Parathyroid adenoma (tissue), 2 donors: ENCODE measurements at regions not wholly inside any gene's neighbourhood (a gene's known extent, or its start where the extent isn't known, plus 50 kb on each side); places are given as distances from the start of the nearest gene placed in this dataset.
A peak's percentile ranks its signal among the peaks of the same experiment; 100 is the strongest.

Source experiments
- H2AFZ ChIP-seq: fragments of 300-600 bp; sonication (generic); one replicate; pipeline ENCODE4 v1.7.0; 2017; ENCODE audit warnings: antibody characterized with exemption, mild to moderate bottlenecking
- H3K27ac ChIP-seq: fragments of 300-600 bp; sonication (generic); one replicate; pipeline ENCODE4 v1.7.0; 2017
- H3K27me3 ChIP-seq: fragments of 300-600 bp; sonication (generic); one replicate; pipeline ENCODE4 v1.7.0; 2017; ENCODE audit warnings: low read length; ENCODE audit not compliant: control insufficient read depth, insufficient read depth
- H3K36me3 ChIP-seq: fragments of 300-600 bp; sonication (generic); one replicate; pipeline ENCODE4 v1.7.0; 2017; ENCODE audit warnings: low read length; ENCODE audit not compliant: control insufficient read depth, insufficient read depth
- H3K4me1 ChIP-seq: fragments of 300-600 bp; sonication (generic); one replicate; pipeline ENCODE4 v1.7.0; 2017; ENCODE audit warnings: control low read depth
- H3K4me2 ChIP-seq: fragments of 300-600 bp; sonication (generic); one replicate; pipeline ENCODE4 v1.7.0; 2017; ENCODE audit warnings: low read length
- H3K4me3 ChIP-seq: fragments of 300-600 bp; sonication (generic); one replicate; pipeline ENCODE4 v1.7.0; 2017; ENCODE audit warnings: low read depth, low read length
- H3K79me2 ChIP-seq: fragments of 300-600 bp; sonication (generic); one replicate; pipeline ENCODE4 v1.7.0; 2017; ENCODE audit warnings: control low read depth
- H3K9ac ChIP-seq: fragments of 300-600 bp; sonication (generic); one replicate; pipeline ENCODE4 v1.7.0; 2017; ENCODE audit warnings: mild to moderate bottlenecking
- H3K9me3 ChIP-seq: fragments of 300-600 bp; sonication (generic); one replicate; pipeline ENCODE4 v1.7.0; 2017; ENCODE audit warnings: low read length; ENCODE audit not compliant: control insufficient read depth
- CTCF ChIP-seq: fragments of 300-600 bp; sonication (generic); IDR thresholded peaks from one replicate; pipeline ENCODE4 v1.7.0; 2017; ENCODE audit warnings: antibody characterized with exemption, mild to moderate bottlenecking
- donor health status: primary hyperparathyroidism.

GRCh38 chr6:71028877-71029252 lies 72.0 kb upstream of the B3GAT2 start:
- Histone ChIP-seq H3K27ac (no peak overlapping the region), H3K9ac (no peak overlapping the region), H3K36me3 (no peaks in the 10 kb centered on the region), H3K79me2 (no peaks in the 10 kb centered on the region), H3K9me3 (no peaks in the 10 kb centered on the region), H3K27me3 (no peaks in the 10 kb centered on the region), H3K4me2 (no peak overlapping the region), H3K4me3 (no peak overlapping the region), H3K4me1 (no peaks in the 10 kb centered on the region), H2AFZ (no peak overlapping the region)
- TF ChIP-seq CTCF, result no peak

GRCh38 chr6:71029555-71029954 lies 72.7 kb upstream of the B3GAT2 start:
- TF ChIP-seq CTCF, result no peak

GRCh38 chr6:71031912-71032311 lies 75.1 kb upstream of the B3GAT2 start:
- H3K9ac ChIP-seq, result no peak overlapping the region
- no peaks in the 10 kb centered on the region for H3K27me3 ChIP-seq
- H3K9me3 ChIP-seq, result no peaks in the 10 kb centered on the region
- H3K4me1 ChIP-seq, result no peaks in the 10 kb centered on the region
- no peaks in the 10 kb centered on the region for H3K36me3 ChIP-seq
- no peak overlapping the region for H3K4me2 ChIP-seq
- TF ChIP-seq CTCF, result no peak
- no peak overlapping the region for H3K4me3 ChIP-seq
- H3K79me2 ChIP-seq, result no peaks in the 10 kb centered on the region
- no peak overlapping the region for H3K27ac ChIP-seq
- peak overlapping the region; percentile 11 for H2AFZ ChIP-seq

More at GRCh38 chr6:71029555-71029954, 72.7 kb upstream of the B3GAT2 start:
- no peak overlapping the region for H2AFZ ChIP-seq
- H3K27me3 ChIP-seq, result no peaks in the 10 kb centered on the region
- H3K9ac ChIP-seq, result no peak overlapping the region
- no peak overlapping the region for H3K4me3 ChIP-seq
- no peaks in the 10 kb centered on the region for H3K36me3 ChIP-seq
- no peak overlapping the region for H3K4me2 ChIP-seq
- no peaks in the 10 kb centered on the region for H3K9me3 ChIP-seq
- H3K4me1 ChIP-seq, result no peaks in the 10 kb centered on the region
- H3K27ac ChIP-seq, result no peak overlapping the region
- H3K79me2 ChIP-seq, result no peaks in the 10 kb centered on the region

GRCh38 chr6:71033171-71033570 lies 76.3 kb upstream of the B3GAT2 start:
- no peaks in the 10 kb centered on the region for H3K4me1 ChIP-seq
- no peak for TF ChIP-seq CTCF
- no peaks in the 10 kb centered on the region for H3K27me3 ChIP-seq
- no peak overlapping the region for H3K9ac ChIP-seq
- no peaks in the 10 kb centered on the region for H3K9me3 ChIP-seq
- H3K27ac ChIP-seq, result no peak overlapping the region
- H3K79me2 ChIP-seq, result no peaks in the 10 kb centered on the region
- no peaks in the 10 kb centered on the region for H3K36me3 ChIP-seq
- H3K4me2 ChIP-seq, result no peak overlapping the region
- no peak overlapping the region for H2AFZ ChIP-seq
- no peak overlapping the region for H3K4me3 ChIP-seq

- Histone ChIP-seq H3K27ac (no peak overlapping the region), H3K9ac (no peak overlapping the region), H3K4me1 (no peaks in the 10 kb centered on the region), H3K27me3 (no peaks in the 10 kb centered on the region), H3K9me3 (no peaks in the 10 kb centered on the region), H2AFZ (no peak overlapping the region), H3K4me3 (no peak overlapping the region), H3K36me3 (no peaks in the 10 kb centered on the region), H3K4me2 (no peak overlapping the region), H3K79me2 (no peaks in the 10 kb centered on the region)
- no peak for TF ChIP-seq CTCF
Observed at GRCh38 chr6:71033890-71034289, 77.0 kb upstream of the B3GAT2 start.
